AG09319 (cell line): ENCODE measurements at regions not wholly inside any gene's neighbourhood (a gene's known extent, or its start where the extent isn't known, plus 50 kb on each side); places are given as distances from the start of the nearest gene placed in this dataset.

Source experiments
- DNase-seq: peaks from one replicate; pipeline ENCODE4 v3.0.0-alpha.2; 2010; ENCODE audit warnings: low read depth; ENCODE audit errors: extremely low read depth
- CTCF ChIP-seq: IDR thresholded peaks from 2 replicates; pipeline ENCODE4 v1.5.1; 2011; ENCODE audit warnings: low read depth, mild to moderate bottlenecking, inconsistent platforms, low read length, moderate library complexity

DNA sequence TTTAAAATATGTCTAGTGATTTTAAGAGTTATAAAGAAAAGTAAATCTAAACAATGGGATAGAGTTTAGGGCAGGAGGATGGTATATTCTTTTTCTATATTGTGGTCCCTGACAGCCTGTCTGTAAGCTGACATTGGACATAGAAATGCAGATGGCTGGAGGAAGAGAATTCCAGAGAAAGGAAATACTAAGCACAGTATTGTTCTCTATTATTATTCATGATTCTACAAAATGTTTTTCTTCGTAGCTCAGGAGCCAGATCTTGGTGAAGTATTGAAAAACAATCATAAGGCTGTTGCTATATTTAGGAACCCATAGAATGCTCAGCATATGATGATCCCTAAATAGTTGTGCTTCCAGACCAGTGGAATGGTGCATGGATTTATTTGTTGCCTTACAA lies 117.0 kb upstream of the FAM3C start:
- TF ChIP-seq CTCF, result no peak
- DNase-seq, result no peak

DNA sequence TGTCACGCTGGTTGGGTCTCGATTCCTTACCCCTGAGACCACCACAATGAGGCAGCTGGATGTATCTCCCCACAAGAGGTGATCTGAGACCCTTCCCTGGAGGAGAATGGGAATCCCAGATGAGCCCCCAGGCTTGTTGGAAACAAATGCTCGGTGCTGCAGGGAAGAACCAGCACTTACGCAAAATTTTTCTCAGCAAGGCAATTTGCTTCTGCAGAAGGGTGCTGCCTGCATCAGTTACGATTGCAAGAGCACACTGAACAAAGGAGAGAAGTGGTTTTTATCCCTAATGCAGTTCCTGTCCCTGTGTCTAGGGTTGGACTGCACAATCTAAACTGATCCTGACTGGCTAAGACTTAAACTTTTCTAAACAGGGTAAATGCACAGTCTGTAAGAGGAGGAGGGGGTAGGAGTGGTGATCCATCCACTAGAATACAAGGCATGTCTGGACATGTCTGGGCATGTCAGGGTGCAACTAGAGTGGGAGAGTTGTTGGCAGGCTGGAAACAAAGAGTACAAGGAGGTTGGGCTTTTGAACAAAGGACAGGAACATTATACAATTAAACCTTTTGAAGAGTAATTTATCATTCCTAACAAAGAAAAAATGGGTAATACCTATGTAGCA lies 114.9 kb upstream of the FAM3C start:
- no peak for DNase-seq
- TF ChIP-seq CTCF, result no peak

DNA sequence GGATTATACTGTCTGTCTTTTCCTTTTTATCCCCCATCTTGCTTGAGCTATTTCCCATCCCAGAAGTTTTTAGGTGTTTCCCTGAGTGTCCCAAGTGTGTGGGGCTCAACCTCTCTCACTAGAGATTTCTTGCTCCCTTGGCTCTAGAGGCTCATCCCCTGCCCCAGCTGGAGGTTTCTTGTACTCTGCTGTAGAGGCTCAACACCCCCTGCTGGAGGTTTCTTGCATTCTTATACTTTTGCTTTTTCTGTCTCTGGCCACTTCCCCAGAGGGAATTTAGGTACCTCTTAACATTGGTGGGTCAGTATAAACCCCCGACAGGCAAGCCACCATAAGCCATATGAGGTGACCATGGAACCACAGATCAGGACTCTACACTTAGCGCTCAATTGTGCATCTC lies 114.2 kb upstream of the FAM3C start:
- no peak for TF ChIP-seq CTCF
- DNase-seq, result no peak

DNA sequence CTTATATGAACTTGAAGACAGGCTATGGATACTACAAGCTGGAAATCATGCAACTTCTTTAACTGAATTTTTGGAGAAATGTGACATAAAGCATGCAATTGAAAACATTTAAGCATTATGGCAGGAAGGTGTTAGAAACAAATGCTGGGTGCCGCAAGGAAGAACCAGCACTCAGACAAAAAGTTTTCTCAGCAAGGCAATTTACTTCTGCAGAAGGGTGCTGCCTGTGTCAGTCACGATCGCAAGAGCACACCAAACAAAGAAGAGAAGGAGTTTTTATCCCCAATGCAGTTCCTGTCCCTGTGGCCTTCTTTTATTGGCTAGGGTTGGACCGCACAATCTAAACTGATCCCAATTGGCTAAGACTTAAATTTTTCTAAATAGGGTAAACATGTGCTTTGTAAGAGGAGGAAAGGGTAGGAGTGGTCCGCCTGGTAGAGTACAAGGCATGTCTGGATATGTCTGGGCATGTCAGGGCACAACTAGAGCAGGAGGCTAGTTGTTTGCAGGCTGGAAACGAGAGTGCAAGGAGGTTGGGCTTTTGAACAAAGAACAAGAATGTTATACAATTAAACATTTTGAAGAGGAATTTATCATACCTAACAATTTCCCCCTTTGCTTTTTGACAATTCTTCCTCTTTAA lies 109.6 kb upstream of the FAM3C start:
- TF ChIP-seq CTCF, result no peak
- no peak for DNase-seq

DNA sequence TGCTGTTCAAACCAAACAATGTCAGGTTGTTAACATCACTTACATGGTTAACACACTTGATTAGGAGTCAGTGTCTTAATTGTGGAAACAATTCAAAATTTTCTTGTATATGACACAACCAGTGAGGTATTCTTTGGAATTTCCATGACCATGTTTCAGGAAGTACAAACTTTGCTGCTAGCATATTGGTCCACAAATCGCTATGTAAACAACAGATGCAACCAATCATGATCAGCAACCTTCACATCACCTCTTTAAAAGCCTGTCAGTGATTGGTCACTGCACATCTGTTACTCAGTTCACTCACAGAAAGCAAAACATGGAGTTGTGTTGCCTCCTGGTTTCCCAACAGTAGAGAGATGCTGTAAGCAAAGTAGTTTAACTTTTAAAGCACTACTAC lies 108.9 kb upstream of the FAM3C start:
- no peak for DNase-seq
- TF ChIP-seq CTCF, result no peak

DNA sequence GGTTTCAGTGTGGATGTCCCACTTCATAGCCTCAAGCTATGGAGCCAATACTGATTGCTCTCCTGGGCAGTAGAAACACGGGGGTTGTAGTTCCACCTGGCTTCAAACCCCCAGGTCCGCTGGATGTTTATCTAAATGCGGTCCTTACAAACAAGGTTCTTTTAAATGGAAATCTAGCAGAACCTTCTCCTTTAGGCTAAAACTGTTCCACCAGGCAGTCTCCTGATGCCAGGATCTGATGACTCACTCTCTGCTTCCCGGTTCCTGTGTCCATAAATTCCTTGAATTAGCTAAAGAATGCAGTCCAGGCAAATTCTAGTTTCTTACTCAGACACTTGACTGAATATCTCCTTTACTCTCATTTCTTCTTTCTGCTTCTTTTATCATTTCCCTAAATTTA lies 108.4 kb upstream of the FAM3C start:
- no peak for DNase-seq
- no peak for TF ChIP-seq CTCF

GRCh38 chr7:121503730-121504129 lies 107.6 kb upstream of the FAM3C start:
- no peak for DNase-seq
- no peak for TF ChIP-seq CTCF
